SJCRH30 (cell line): ENCODE measurements at regions not wholly inside any gene's neighbourhood (a gene's known extent, or its start where the extent isn't known, plus 50 kb on each side); places are given as distances from the start of the nearest gene placed in this dataset.

Experiments used
- DNase-seq, 2 experiments: peaks; one replicate each; pipeline ENCODE4 v3.0.0-alpha.2; 2015 to 2020
- H3K27ac ChIP-seq: fragments of 250-450 bp; sonication (Bioruptor Pico); 2 replicates; pipeline ENCODE4 v1.5.1; 2020; ENCODE audit warnings: mild to moderate bottlenecking, moderate library complexity
- H3K27me3 ChIP-seq: fragments of 250-450 bp; sonication (Bioruptor Pico); 2 replicates; pipeline ENCODE4 v1.5.1; 2020; ENCODE audit warnings: mild to moderate bottlenecking, moderate library complexity
- H3K36me3 ChIP-seq: fragments of 250-450 bp; sonication (Bioruptor Pico); 2 replicates; pipeline ENCODE4 v1.5.1; 2020; ENCODE audit warnings: mild to moderate bottlenecking, moderate library complexity
- H3K4me1 ChIP-seq: fragments of 250-450 bp; sonication (Bioruptor Pico); 2 replicates; pipeline ENCODE4 v1.5.1; 2020; ENCODE audit warnings: mild to moderate bottlenecking, moderate library complexity
- H3K4me3 ChIP-seq: fragments of 250-450 bp; sonication (Bioruptor Pico); 2 replicates; pipeline ENCODE4 v1.5.1; 2020; ENCODE audit warnings: mild to moderate bottlenecking, moderate library complexity
- H3K9me3 ChIP-seq: fragments of 250-450 bp; sonication (Bioruptor Pico); replicated peaks from 2 replicates; pipeline ENCODE4 v1.5.1; 2020; ENCODE audit warnings: mild to moderate bottlenecking, moderate library complexity

DNA sequence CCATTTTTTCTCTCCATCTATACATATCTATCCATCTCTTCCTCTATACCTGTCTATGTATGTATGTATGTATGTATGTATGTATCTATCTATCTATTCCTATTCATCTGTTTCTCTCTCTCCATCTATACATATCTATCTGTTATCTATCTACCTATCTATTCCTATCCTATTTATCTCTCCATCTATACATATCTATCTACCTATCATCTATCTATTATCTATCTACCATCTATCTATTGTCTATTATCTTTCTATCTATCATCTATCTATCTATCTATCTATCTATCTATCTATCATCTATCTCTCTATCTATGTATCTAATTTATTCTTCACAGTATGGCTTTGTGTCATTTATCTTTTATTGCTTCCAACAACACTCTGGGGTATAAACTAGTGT lies 1124.4 kb downstream of the TYW1 start:
- H3K27me3 ChIP-seq = no peaks in the 10 kb centered on the region
- no peak overlapping the region for H3K27ac ChIP-seq
- no peak overlapping the region for H3K4me3 ChIP-seq
- no peaks in the 10 kb centered on the region; the same call in 1 of the 2 replicates for H3K9me3 ChIP-seq
- no peaks in the 10 kb centered on the region for H3K4me1 ChIP-seq
- H3K36me3 ChIP-seq = no peaks in the 10 kb centered on the region
- DNase-seq = no peak

DNA sequence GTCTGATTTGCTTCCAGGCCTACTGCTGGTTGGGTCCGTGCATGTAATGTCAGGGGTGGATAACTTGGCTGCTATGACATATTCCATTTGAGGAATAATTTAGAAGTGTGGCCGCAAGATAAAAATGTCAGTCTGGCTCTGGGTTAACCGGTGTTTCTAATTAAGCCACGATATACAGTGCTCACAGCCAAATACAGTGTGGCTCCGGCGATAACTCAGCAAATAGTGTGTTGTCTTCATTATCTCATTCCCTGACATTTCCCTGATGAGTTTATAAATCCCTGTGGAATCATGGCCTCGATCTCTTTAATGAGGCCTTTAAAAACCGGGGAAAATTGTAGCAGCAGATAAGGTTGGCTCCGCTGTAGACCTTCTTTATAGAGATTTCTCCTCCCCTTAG lies 1125.0 kb downstream of the TYW1 start:
- no peak overlapping the region for H3K4me3 ChIP-seq
- no peak overlapping the region for H3K27ac ChIP-seq
- no peaks in the 10 kb centered on the region; the same call in 1 of the 2 replicates for H3K9me3 ChIP-seq
- no peak for DNase-seq
- no peaks in the 10 kb centered on the region for H3K27me3 ChIP-seq
- no peaks in the 10 kb centered on the region for H3K36me3 ChIP-seq
- H3K4me1 ChIP-seq = no peaks in the 10 kb centered on the region

DNA sequence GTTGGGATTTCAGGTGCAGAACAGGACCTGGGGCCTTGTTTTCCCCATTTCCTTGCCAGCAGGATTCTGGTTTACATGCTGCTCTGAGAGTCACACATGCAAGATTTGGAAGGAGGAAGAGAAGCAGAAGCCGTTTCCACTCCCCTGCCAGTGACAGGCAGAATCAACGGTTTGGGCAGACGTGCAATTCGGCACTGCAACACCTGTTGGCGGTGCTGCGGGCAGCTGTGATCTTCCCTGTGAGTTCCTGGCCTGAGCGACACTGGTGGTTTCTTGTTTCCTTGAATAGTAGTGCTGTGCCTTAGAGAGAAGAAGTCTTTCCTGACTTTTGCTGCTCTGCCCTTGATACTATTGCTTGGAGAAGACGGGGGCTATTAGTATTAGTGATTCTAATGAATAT lies 1126.2 kb downstream of the TYW1 start:
- Histone ChIP-seq H3K4me3 (no peak overlapping the region), H3K27me3 (no peaks in the 10 kb centered on the region), H3K4me1 (no peaks in the 10 kb centered on the region), H3K9me3 (no peaks in the 10 kb centered on the region; the same call in 1 of the 2 replicates), H3K27ac (no peak overlapping the region), H3K36me3 (no peaks in the 10 kb centered on the region)
- peak in 1 of 2 experiments; percentile 12 for DNase-seq

DNA sequence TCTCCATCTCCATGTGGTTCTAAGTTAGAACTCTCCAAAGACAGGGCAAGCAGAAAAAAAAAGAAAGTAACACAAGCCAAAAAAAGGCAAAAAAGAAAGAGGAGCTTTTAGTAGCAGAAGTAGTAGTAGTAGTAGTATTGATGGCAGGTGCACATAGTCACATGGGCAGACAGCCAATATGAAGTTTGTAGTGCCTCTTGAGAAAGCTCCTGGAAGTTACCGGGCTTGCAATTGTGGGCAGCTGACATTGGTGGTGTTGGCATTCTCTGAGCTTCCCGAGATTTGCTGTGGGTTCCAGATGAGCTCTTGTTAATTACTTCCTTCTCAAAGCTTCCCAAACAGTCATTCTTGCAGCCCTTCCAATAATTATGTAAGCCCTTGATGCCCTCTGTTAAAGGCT lies 1128.5 kb downstream of the TYW1 start:
- no peaks in the 10 kb centered on the region for H3K4me1 ChIP-seq

DNA sequence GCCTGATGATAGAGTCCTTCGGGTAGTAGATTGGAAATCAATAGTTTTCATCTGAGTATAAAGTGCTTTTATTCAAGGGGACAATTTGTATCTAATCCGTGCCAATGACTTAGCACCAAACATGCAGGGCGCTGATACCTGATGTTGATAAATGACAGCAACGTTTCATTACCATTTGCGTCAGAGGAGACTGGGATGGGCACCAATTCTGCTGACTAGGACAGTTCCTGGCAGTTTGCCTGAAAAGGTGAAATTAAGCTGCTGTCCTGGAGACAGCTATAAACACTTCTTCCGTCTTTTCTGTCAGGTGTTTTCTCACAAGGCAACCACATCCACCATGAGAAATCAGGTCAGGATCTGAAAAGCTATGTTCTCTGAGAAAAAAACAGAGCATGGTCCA lies 1136.4 kb downstream of the TYW1 start:
- no peaks in the 10 kb centered on the region for H3K9me3 ChIP-seq
- no peaks in the 10 kb centered on the region for H3K4me1 ChIP-seq
- H3K27me3 ChIP-seq = no peaks in the 10 kb centered on the region
- no peak overlapping the region for H3K4me3 ChIP-seq
- DNase-seq = no peak
- H3K27ac ChIP-seq = no peak overlapping the region
- no peaks in the 10 kb centered on the region for H3K36me3 ChIP-seq

More for the DNA sequence above, 1128.5 kb downstream of the TYW1 start:
- H3K27ac ChIP-seq = no peak overlapping the region
- no peaks in the 10 kb centered on the region for H3K27me3 ChIP-seq
- H3K36me3 ChIP-seq = no peaks in the 10 kb centered on the region
- H3K4me3 ChIP-seq = no peak overlapping the region
- no peak for DNase-seq
- H3K9me3 ChIP-seq = no peaks in the 10 kb centered on the region

DNA sequence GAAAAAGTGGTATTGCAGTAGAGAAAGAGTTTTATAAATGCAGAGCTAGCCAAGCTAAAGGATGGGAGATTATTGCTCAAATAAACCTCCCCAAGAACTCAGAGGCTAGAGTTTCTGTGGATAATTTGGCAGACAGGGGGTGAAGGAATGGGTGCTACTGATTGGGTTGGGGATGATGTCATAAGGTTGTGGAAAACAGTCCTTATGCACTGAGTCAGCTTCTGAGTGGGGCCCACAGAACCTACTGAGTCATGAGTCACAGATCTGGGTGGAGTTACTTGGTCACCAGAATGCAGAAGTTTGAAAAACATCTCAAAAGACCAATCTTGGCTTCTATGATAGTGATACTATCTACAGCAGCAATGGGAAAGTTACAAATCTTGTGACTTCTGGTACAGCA lies 1146.7 kb downstream of the TYW1 start:
- Histone ChIP-seq H3K4me1 (no peaks in the 10 kb centered on the region), H3K4me3 (no peak overlapping the region), H3K27ac (no peak overlapping the region), H3K36me3 (no peaks in the 10 kb centered on the region), H3K27me3 (no peaks in the 10 kb centered on the region; the same call in 1 of the 2 replicates), H3K9me3 (no peaks in the 10 kb centered on the region)
- DNase-seq = no peak

DNA sequence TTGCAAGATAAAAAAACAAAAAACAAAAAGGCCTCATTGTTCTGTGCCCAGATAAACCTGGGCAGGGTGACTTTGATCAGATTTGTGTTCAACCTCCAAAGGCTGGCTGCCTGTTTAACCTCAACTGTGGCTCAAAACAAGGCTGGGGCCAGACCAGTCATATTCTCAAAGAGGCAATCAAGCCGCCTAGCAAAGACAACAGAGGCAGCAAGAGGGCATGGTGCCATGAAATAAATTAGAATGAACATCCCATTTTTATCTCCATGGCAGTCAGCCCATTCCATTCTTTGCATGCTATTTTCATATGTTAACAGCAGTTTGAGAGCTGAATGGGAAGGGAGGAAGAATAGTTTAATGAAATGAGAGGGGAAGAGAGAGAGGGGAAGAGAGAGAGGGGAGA lies 1150.3 kb downstream of the TYW1 start:
- Histone ChIP-seq H3K4me3 (no peak overlapping the region), H3K4me1 (no peaks in the 10 kb centered on the region), H3K36me3 (no peaks in the 10 kb centered on the region), H3K27ac (no peak overlapping the region), H3K27me3 (no peaks in the 10 kb centered on the region), H3K9me3 (no peaks in the 10 kb centered on the region)
- DNase-seq = no peak

DNA sequence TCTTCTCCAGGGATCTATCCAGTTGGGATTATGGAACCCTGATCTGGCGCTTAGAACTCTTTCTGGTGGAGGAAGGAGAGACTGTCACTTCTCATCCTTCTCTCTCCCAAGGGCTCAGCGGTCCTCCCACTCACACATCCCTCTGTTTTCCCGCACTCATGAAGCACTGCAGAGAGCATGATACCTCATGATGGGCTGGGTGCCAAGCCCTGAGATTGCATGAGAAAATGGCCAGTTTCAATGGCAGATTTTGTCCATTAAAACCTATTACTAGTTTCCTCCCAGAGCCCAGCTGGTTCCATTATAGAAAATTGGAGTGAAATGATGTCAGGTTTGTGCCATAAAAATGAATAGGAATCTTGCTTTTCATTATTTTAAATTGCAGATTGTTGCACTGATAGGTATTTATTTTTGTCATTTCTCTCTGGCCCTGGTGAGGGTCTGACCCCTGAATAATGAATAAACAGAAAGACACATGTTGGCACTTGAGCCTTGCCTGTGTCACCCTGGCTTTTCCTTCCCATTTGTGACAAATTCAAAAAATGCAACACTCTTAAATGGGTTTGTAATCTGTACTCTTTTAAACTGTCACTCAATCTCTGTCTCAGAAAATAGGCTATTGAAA lies 1151.1 kb downstream of the TYW1 start:
- no peaks in the 10 kb centered on the region for H3K36me3 ChIP-seq
- no peak overlapping the region for H3K27ac ChIP-seq
- H3K9me3 ChIP-seq = no peaks in the 10 kb centered on the region
- H3K4me1 ChIP-seq = no peaks in the 10 kb centered on the region
- no peak for DNase-seq
- no peak overlapping the region for H3K4me3 ChIP-seq
- H3K27me3 ChIP-seq = no peaks in the 10 kb centered on the region

DNA sequence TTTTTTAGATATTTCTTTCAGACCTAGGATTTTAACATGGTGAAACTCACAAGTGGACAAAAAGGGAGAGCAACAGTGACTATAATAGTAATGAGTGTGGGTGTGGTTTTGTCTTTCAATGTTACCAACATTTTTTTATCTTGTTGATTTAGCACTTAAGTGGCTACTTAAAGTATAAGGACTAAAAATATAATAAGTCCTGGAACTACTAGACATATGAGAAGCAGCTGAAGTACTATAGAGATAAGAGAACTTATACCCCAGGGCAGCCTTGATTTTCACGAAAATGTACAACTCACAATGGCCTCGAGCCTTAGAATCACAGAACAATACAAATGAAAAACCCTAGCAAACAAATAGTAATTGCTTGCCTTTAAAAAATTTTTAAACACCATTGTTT lies 1151.8 kb downstream of the TYW1 start:
- Histone ChIP-seq H3K4me3 (no peak overlapping the region), H3K27ac (no peak overlapping the region), H3K9me3 (no peaks in the 10 kb centered on the region), H3K36me3 (no peaks in the 10 kb centered on the region), H3K4me1 (no peaks in the 10 kb centered on the region), H3K27me3 (no peaks in the 10 kb centered on the region)
- no peak for DNase-seq

DNA sequence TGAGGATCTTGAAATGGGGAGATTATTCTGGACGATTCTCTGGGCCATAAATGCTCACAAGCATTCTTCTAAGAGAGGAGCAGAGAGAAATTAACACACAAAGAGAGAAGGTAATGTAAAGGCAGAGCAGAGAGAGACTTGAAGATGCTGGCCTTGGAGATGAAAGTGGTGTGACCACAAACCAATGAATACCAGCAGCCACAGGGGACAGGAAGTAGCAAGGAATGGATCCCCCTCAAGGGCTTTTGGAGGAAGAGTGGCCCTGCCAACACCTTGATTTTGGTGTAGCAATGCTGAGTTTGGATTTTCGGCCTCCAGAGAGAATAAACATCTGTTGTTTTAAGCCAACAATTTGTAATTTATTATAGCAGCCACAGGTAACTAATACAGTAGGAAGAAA lies 1155.6 kb downstream of the TYW1 start:
- no peak for DNase-seq

DNA sequence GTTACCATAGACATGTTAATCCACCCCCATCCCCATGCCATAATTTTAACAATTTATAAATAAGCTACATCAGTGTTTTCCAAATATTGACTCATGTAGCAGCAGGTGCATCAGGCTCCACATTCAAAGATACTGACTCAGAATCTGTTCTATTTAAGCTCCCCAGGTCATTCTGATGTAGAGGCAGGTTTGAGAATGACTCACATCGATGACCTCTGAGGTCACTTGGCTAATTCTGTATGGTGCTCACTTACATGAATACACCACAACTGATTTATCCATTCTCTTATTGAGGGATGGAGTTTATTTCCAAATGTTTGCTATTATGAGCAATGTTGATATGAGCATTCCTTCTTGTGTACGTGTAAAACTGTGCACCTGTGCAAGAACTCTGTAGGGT lies 1159.0 kb downstream of the TYW1 start:
- DNase-seq = no peak
- Histone ChIP-seq H3K27me3 (no peaks in the 10 kb centered on the region), H3K4me3 (no peak overlapping the region), H3K4me1 (peaks cover 18% of the 10 kb centered on the region), H3K36me3 (no peaks in the 10 kb centered on the region), H3K27ac (no peak overlapping the region), H3K9me3 (no peaks in the 10 kb centered on the region)

More for the DNA sequence above, 1155.6 kb downstream of the TYW1 start:
- Histone ChIP-seq H3K4me1 (no peaks in the 10 kb centered on the region), H3K4me3 (no peak overlapping the region), H3K36me3 (no peaks in the 10 kb centered on the region), H3K27ac (no peak overlapping the region), H3K9me3 (no peaks in the 10 kb centered on the region), H3K27me3 (no peaks in the 10 kb centered on the region)

DNA sequence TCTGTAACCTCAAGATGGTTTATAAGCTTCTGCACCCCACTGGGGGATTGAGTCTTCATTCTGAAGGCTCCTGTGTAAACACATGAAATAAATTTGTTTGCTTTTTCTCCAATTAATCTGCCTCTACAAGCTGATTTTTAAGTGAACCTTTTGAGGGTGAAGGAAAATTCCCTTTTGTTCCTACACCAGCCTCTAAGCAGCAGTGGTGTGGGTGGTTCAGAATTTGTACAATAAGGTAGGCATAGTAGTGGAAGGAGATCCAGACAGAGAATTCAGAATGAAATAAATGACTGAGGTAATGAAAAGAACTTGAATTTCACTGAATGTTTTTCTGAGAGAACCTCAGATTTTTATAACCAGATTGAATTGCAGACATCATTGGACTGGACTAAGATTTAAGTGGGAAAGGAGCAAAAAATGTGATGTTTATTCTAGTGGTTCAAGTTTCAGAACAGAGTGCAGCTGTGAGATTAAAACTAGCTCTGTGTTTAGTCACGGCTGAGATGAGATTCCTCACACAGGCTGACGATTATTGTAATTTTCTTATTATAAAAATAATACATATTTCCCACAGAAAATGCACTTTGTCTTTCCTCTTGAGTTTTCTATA lies 1162.2 kb downstream of the TYW1 start:
- Histone ChIP-seq H3K9me3 (no peaks in the 10 kb centered on the region), H3K4me1 (peaks cover 18% of the 10 kb centered on the region), H3K27ac (peak overlapping the region; percentile 64), H3K36me3 (no peaks in the 10 kb centered on the region), H3K27me3 (no peaks in the 10 kb centered on the region), H3K4me3 (no peak overlapping the region)
- peak in 1 of 2 experiments; percentile 60 for DNase-seq

DNA sequence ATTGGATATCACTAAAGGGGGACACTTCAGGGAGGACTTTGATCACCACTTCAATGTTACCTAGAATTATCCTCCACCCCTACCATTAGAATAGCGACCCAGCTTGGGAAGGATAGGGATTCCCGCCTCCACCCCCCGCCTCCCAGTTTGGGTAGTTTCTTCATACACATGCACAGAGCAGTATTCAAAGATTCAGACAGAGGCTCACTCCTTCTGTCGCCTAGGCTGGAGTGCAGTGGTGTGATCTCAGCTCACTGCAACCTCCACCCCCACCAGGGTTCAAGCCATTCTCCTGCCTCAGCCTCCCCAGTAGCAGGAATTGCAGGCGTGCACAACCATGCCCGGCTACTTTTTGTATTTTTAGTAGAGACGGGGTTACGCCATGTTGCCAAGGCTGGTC lies 1166.1 kb downstream of the TYW1 start:
- no peak overlapping the region for H3K4me3 ChIP-seq
- no peaks in the 10 kb centered on the region for H3K36me3 ChIP-seq
- H3K9me3 ChIP-seq = no peaks in the 10 kb centered on the region
- no peak for DNase-seq
- H3K27me3 ChIP-seq = no peaks in the 10 kb centered on the region
- H3K4me1 ChIP-seq = peaks cover 18% of the 10 kb centered on the region
- no peak overlapping the region for H3K27ac ChIP-seq

DNA sequence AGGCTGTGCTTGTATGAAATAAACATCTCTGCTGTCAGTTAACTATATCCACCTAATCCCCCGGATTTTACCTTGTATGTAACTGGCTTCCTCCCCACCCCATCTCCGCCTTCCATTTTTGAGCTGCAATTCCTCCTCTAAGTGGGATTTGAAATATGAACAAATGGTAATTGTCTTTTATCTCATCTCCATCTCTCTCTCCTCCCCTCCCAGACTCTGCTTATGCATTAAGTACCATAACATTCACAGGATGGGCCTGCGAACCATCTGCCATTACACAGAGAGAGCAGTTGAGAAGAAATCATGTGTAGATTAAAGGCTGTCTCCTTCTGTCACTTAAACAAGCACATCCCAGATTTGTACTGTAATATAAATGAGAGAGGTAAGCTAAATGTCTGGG lies 1169.9 kb downstream of the TYW1 start:
- Histone ChIP-seq H3K4me1 (no peaks in the 10 kb centered on the region), H3K27me3 (no peaks in the 10 kb centered on the region), H3K36me3 (no peaks in the 10 kb centered on the region), H3K4me3 (no peak overlapping the region), H3K9me3 (no peaks in the 10 kb centered on the region), H3K27ac (no peak overlapping the region)
- peak; percentile 6 to 52 for DNase-seq

DNA sequence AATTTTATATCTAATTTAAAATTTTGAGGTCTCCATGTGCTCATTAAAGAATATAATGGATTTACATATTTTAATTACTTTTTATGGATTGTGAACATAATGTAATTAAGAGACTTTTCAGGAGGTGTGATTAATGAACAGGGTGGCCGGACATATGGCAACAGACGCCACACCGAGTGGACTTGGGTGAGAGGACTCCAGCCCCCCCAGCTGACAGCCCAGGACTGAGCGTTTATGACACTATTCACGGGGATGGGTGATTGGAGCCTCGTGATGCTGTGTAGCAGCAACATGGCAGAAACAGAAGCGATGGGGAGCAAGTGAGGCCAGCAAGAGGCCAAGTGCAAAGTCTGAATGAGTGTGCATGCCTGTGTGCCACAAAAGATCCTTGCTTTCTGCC lies 1176.9 kb downstream of the TYW1 start:
- no peak for DNase-seq
- no peaks in the 10 kb centered on the region for H3K4me1 ChIP-seq

DNA sequence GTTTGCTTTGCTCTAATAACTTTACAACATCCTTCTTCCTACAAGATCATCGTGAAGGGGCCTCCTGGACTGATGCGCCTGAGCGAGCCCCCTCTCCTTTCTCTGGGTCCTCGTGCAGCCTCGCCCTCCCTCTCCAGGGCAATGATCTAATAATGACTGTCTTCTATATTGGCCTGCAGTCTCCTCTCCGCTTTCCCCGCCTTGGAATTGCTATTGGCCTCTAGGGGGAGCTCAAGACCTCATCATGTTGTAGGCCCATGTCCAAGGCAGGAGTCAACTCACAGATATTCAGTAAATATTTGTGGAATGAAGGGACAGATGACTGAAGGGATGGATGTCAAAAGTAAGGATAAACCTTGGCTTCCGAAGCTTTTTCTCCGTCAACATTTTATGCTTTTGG lies 1180.3 kb downstream of the TYW1 start:
- Histone ChIP-seq H3K4me3 (no peak overlapping the region), H3K27me3 (no peaks in the 10 kb centered on the region), H3K36me3 (no peaks in the 10 kb centered on the region), H3K9me3 (no peaks in the 10 kb centered on the region), H3K4me1 (no peaks in the 10 kb centered on the region), H3K27ac (no peak overlapping the region)
- DNase-seq = peak; percentile 60 to 85

More for the DNA sequence above, 1176.9 kb downstream of the TYW1 start:
- Histone ChIP-seq H3K36me3 (no peaks in the 10 kb centered on the region), H3K27ac (no peak overlapping the region), H3K4me3 (no peak overlapping the region), H3K27me3 (no peaks in the 10 kb centered on the region), H3K9me3 (no peaks in the 10 kb centered on the region)
